Femur (tissue), 1 donor: ENCODE measurements at regions not wholly inside any gene's neighbourhood (a gene's known extent, or its start where the extent isn't known, plus 50 kb on each side); places are given as distances from the start of the nearest gene placed in this dataset.
"Not testable (repeated sequence)": the region's sequence is repeated elsewhere in the genome, so short reads cannot be mapped to it uniquely, and the experiment has no call there.

Experiments used
- DNase-seq: peaks from one replicate; pipeline ENCODE4 v3.0.0-alpha.2; 2017

DNA sequence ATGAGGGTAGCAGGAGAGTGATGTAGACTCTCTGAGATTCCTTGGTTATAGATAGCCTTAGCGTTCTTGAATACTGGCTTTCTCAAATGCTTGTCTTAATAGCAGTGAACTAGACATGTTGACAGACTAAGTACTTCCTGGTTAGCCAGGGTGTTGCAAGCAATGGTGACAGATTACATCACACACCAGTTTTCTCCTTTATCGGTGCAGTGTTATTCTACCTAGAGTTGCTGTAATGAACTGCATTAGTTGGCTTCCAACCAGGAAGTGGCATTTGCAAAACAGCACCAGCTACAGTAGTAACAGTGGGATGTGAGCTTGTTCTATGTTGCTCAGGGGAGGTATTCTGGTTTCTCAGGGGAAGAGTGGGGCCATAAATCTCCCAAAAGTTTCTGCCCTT lies 582.2 kb upstream of the DDX18 start:
- no peak for DNase-seq

DNA sequence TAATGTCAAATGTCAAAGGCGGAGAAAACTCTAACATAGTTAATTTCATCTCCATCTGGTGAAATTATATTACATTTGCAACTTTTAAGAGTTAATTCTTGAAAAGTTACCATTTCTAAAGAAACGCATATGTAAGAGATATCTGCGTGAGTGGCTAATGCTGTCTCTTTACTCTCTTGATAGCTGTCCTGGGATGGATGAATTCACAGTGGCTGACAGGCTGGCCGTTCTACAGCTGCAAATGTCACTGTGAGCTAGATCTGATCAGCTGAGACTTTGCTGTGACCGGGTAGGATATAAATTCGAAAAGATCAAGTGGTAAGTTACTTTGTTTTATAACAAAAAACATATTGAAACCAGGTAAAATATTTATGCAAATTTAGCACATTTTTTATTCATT lies 557.1 kb upstream of the DDX18 start:
- no peak for DNase-seq

DNA sequence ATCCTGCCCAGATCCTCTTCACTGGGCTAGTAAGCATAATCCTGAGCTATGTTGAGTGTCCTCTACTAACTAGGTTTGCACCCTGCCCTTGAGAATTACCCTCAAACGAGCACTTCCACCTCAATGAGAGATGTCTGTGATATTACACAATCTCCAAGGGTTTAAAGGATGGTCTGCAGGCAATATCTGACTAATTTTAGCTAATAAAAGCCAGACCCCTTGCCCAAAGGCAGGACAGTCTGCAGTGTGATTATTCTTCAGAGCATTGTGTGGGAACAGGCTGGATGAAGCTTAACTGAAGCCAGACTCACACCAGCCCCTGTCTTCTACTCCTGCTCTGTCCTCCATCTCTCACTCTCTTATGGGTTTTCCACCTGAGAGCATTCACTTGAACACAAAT lies 544.9 kb upstream of the DDX18 start:
- DNase-seq: no peak

DNA sequence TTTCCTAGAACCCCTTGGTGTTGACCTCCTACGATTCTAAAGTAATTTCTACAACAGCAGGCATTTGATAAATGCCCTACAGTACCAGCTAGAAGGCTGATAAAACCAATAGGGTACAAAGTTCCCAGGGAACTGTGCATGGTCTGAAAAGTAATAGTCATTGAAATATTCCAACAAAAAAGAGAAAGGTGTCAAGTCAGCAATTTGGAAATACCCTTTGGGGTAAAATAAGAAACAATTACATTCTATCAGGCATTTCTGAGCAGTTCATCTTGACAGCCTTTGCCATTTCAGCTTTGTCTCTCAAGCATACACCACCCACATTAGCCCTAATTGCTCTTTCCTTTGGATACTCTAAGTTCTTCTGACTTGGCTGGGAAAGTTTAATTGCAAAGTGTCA lies 542.9 kb upstream of the DDX18 start:
- no peak for DNase-seq

DNA sequence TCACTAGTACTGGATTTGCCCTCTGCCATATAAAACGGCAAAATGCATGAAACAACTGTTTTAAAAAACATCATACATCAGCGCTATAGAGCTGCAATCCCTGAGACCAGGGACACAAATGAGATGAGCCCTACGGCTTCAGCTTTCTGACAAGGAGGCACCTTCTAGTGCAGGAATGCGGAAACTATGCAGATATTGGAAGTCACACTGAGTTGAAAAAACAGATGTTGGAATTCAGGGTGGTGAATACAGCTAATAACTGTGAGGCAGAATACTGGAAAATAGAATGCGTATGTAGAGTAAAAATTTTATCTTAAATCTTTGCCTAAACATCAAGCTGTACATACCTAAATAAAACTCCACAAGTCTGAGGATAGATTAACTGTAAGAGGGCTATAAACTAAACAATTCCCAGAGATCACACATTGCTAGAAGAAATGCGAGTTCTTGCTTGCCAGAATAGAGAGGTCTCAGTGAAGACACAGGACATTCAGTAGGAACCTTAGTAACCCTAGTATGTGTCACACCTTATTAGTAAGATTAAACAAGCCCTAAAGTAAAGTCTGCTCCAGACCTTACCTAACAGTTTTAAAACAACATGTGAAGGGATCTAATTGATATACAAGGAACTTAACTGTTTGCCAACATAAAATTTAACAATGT lies 541.4 kb upstream of the DDX18 start:
- DNase-seq: no peak

DNA sequence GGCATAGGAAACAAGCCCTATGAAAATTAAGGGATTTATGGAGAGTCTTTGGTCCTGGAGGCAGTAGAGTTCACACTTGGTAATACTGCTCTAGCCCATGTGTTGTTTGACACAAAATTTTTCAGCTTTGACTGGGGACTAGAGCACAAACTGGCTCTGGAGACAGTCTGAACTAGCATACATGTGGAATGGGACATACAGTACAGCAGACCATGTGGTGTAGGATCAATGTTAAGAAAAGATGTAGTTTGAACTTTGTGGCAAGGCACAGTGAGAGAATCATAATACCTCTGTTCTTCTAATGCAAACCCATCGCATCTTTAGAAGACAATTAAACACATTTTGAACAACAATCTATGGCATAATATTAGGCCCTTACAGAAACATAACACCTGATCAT lies 521.5 kb upstream of the DDX18 start:
- DNase-seq: no peak

DNA sequence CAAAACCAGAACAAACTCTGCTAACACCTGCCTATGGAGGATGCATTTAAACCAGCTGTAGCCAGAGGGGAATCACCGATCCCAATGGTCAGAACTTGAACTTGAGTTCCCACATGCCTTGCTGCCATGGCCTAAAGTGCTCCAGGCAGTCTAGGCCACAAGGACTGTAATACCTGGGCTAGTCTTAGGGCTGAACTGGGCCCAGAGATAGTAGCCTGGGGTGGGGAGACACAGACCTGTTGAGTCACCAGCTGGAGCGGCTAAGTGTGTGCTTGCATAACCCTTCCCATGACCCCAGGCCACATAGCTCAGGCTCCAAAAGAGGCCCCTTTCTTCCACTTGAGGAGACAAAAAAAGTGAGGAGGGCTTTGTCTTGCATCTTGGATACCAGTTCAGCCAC lies 515.0 kb upstream of the DDX18 start:
- DNase-seq: no peak

DNA sequence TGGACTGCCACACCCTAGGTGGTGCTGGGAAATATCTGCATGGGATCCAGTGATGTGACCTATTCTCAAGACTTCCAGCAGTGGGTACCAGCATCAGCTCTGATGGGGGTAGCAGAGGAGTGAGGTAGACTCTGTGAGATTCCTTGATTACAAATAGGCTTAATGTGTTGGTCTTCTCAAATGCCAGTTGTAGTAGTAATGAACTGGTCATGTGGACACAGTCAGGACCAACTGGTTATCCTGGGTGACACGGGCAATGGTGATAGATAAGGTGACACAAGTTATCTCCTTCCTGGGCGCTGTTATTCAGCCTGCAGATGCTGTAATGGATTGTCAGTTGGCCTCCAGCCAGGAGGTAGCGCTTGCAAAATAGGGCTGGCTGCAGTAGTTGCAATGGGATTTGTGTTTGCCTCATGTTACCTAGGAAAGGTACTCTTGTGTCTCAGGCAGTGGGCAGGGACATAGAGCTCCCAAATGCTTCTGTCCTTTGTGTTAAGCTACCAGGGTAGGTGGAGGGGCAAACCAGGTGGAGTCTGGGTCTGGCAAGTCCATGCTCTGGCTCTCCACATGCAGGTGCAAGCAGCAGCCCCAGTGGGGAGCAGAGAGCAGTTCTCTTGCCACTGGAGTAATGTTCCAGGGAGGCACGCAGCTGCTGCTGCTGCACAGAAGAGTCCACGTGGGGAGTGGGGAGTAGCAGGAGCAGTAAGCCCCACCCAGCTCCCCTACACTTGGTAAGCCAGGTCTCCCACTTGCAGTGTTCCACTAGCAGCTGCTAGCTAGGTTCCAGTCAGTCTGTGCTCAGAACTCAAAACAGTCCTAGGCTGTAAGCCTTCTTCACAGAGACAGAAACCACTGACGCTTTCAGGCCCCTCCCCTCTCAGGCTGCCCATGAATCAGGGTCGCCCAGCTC lies 505.4 kb upstream of the DDX18 start:
- no peak for DNase-seq

DNA sequence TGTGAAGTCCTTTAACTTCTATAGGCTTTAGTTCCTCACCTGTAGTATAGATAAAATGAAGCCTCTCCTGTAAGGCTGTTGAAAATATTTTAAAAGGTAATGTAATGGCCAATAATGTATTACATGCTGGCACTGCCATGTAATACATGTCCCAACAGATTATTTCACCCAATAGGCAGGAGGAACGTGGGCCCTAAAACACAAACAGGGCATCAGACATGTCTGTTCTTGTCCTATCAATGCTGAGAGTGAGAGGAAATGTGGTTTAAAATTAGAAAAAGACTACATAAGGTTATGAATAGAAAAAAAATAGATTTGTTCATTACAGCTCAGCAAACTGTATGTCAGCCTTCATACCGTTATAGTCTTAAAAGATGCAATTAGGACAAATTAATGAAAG lies 492.7 kb upstream of the DDX18 start:
- no peak for DNase-seq

DNA sequence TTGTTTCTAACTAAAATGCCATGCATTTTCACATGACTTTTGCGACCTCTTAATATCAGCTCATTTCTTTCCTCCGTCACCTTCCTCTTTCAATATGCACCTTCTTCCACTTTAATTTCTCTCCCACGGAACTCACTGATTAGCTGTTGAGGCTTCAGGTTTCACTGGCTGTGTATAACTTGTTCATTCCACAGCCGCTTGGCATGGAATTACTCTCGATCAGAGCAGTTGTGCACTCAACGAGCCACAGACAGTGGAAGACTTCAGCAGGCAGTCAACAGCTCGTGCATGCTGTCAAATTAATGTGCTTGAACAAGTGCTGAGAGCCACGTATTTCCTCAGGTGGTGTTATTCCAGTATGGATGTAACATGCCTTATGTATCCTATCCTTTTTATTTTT lies 491.2 kb upstream of the DDX18 start:
- no peak for DNase-seq

DNA sequence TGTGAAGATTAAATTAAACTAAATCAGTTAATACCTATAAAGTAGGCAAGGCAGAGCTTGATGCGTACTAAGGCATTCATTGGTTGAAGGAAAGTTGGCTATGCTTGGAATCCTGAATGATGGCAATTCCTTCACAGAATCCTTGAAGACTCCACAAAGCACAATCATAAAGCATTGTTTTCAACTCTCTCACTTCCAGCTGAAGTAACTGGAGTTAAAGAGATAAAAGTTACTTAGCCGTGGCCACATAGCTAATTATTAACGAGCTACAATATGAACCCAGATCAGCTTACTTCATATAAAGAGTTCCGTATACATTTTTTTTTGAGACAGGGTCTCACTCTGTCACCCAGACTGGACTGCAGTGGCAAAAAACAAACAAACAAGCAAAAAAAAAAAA lies 483.9 kb upstream of the DDX18 start:
- no peak for DNase-seq

DNA sequence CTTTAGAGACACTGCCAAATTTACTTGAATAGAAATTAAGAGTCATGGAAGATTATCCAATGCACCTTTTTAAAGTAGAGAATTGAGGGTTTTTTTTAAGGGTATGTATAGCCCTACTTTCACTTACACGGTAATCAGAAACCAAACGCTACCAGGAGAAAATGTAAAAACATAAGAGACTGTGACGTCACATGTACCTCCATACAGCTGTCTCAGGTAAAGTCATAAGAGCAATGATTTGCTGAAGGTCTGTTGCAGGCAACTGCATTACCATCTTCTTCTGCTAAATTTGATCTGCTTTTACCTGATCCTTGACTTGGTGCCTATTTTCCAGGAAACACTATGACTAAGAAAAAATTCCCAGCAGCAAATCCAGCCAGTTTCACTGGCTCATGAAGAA lies 478.5 kb upstream of the DDX18 start:
- no peak for DNase-seq

DNA sequence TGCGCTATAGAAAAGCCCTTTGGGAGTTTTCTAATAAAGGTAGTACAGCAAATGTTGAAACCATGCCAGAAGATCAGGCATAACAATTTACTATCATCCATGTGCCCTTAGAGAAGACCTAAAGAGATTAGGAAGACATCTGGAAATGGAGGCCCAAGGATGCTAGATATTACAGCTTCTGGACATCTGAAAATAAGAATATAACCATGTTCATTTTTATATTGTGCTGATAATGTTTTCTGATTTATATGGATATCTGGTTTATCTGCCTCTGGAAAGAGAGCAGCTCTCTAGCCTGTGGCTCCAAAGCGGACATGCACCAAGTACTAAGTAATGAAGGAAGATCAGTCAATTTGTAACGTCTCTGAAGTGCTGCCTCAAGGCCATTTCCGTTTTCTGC lies 478.0 kb upstream of the DDX18 start:
- no peak for DNase-seq

DNA sequence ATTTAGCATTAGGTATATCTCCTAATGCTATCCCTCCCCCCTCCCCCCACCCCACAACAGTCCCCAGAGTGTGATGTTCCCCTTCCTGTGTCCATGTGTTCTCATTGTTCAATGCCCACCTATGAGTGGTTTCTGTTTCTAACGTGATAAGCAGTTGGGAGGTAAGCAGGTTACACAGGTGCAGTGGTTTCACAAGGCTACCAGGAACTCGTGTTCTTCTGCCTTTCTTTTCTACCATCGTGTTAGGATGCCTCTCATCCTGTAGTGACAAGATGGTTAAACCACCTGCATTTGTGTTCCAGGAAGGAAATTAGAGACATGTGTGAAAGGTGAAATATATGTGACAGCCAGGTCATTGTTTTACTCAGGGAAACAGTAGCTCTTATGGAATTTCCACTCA lies 476.5 kb upstream of the DDX18 start:
- not testable (repeated sequence) for DNase-seq

DNA sequence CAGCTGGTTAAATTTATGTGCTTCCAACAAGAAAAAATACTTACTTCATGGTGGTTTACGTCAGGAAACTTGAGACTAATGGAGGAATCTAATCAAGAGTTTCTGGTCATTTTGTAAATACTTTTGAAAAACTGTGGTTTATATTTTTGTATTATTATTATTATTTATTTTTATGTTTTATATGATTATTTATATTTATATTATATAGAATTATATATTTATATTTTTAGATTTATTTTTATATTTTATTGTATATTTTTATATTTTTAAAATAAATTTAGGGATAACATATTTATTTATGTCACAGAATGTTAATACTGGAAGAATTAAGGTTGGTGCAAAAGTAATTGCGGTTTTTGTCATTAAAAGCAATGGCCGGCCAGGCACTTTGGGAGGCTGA lies 474.5 kb upstream of the DDX18 start:
- DNase-seq: no peak

DNA sequence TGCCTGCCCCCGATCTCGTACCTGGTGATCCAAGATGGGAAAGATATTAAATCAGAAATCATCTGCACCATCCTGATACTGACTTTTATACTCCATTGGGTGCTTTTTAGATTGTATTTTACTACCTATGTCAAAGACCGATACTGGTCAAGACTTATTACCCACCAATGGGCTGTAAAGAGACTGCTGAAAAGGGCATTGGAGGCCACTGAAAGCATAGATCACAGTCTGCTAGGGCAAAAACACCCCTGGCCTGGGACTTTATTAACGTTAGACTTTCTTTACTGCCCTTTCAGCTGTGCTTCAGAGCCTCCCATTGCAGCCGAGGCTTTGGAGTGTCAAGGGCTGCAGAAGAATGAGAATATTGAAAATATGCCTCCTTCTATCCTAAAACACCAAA lies 472.8 kb upstream of the DDX18 start:
- DNase-seq: no peak

DNA sequence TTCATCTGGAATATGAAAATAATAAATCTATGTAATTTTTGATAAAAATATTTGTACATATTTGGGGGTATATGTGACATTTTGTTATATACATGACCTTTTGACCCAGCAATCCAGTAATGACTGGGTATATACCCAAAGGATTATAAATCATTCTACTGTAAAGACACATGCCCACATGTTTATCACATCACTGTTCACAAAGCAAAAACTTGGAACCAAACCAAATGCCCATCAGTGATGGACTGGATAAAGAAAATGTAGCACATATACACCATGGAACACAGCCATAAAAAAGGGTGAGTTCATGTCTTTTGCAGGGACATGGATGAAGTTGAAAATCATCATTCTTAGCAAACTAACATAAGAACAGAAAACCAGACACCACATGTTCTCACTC lies 472.1 kb upstream of the DDX18 start:
- no peak for DNase-seq

DNA sequence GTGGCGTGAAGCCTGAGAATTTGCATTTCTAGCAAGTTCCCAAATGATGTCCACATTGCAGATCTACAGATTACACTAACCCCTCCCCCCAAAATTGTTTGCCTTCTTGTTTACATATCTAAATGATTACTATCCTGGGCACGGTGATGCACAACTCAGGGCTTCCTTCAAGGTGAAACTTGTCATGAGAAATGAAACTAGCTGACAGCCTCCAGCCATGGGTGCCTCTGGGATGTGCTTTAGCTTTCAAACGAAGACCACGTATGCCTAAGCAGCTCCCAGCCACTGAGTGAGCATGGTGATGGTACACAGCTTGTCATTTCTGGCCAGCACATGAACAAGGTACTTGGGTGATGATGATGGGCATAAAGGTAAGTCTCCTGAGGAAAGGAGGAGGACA lies 464.8 kb upstream of the DDX18 start:
- DNase-seq: no peak

DNA sequence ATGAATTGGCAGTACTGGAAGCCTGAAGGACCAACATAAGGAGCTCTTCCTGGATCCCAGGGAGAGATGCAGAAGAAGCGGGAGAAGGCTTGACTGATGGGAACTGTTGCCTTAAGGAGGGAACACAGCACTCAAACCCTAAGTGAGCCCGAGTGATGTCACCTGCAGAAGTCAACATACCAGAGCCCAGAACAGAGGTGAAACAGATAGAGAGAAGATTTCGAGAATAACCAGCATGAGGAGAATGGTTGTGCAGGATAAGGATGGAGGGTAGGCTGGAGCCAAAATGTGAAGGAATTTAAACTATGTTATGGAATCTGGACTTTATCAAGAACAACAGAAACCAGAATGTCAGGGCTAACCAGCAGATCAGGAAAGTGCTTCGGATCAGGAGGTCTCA lies 463.1 kb upstream of the DDX18 start:
- DNase-seq: no peak

DNA sequence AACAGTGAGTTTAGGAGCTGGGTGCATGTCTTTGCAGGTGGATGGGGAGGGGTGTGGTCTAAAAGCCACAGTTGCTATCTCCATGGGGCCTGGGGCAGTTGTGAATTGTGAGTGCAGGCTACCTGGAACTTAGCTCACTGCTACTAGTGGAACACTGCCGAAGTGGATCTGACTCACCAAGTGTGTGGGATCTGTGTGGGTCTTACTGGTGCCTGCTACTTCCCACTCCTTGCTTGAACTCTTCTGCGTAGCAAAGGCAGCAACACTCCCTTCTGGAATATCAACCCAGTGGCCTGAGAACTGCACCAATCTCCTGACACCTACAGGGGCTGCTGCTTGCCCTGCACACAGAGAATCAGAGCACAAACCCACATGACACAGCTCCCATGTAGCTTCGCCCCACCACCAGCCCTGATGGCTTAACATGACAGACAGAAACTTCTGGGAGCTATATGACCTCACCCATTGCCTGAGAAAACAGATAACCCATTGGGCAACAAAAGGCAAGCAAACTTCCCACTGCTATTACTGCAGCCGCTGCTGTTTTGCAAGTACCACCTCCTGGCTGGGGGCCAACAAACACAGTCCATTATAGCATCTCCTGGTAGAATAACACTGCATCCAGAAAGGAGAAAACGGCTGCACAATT lies 455.1 kb upstream of the DDX18 start:
- no peak for DNase-seq

DNA sequence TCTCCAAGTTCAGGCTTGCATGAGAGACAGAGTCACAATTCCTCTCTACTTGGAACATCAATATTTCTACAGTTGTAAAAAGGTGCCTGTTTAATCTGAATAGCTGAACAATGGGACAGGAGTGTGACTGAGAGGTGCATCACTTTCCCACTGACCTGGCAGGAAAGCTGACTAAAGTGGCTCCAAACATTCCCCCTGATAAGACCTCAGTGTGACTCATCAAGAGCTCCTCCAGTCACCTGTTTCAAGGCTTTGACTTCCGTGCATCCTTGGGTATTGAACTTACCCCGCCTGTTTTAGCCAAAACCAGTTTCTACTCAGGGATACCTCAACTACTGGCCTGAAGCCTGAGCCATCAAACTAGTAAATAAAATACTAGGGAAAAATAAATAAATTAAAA lies 453.9 kb upstream of the DDX18 start:
- no peak for DNase-seq

DNA sequence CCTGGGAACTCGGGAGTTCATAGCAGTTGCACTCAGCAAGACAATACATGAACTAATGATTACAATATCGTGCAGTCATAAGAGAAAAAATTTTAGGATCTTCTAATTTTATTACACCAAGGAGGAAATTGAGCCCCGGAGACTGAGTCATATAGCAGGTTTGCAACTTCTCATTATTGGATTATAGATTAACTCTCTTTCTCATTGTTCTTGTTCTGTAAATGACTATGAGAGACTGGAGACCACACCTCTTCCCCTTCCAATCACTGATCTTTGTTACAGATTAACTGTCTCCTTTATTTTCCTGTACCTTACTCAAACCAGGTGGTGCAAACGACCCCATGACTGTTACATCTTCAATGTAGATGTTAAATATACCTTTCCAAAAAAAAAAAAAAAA lies 435.8 kb upstream of the DDX18 start:
- no peak for DNase-seq

DNA sequence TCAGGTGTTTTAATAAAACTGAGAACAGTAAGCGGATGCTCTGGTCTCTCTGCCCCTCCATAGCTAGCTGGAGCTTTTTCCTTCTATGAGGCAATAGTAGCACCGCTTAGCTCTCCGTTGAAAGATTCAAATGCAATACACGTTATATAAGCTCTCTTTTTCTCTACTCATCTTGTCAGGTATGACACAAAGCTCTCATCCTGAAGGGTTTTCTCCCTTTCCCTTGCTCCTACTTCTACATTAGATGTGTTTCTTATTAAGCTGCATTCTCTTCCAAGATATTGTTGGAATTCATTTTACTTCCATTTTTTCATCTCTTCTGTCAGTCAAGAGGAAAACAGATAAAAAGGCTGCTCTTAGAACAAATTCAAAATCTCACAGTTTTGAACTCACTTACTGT lies 434.6 kb upstream of the DDX18 start:
- no peak for DNase-seq

DNA sequence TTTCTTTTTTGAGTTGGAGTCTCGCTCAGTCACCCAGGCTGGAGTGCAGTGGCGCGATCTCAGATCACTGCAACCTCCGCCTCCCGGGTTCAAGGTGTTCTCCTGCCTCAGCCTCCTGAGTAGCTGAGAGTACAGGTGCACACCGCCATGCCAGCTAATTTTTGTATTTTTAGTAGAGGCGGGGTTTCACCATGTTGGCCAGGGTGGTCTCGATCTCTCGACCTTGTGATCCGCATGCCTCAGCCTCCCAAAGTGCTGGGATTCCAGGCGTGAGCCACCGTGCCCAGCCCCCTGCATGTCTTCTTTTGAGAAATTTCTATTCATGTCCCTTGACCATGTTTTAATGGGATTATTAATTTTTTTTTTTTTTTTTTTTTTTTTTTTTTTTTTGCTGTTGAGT lies 430.5 kb upstream of the DDX18 start:
- DNase-seq: not testable (repeated sequence)
